ENCODE measurements at regions not wholly inside any gene's neighbourhood (a gene's known extent, or its start where the extent isn't known, plus 50 kb on each side); places are given as distances from the start of the nearest gene placed in this dataset.

DNA sequence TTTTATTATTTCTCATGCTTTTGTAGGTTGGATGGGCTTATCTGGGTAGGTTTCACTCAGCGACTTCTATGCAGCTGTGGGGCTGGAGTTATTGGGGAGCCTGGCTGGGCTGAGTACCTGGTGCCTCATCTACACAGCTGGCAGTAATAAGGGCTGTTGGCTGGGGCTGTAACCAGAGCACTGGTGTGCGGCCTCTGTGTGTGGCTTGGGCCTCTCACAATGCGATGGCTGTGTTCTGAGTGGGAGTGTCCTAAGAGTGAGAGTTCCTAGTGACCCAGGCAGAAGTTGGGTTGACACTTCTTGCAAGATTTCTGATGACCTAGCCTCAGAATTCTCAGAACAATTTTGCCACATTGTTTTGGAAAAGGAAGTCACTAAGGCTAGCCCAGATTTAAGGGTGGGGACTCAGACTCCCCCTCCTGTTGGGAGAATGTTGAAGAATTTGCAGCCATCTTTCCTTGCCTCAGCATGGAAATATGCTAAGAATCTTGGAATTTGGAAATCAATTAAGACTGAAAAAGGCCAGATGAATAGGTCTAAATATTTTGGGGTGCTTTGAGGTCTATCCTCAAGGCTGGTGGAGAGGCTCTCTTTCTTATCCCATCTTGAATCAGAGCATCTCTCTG, 158.8 kb downstream of the SCP2D1 start:
- DNase-seq = no peak

DNA sequence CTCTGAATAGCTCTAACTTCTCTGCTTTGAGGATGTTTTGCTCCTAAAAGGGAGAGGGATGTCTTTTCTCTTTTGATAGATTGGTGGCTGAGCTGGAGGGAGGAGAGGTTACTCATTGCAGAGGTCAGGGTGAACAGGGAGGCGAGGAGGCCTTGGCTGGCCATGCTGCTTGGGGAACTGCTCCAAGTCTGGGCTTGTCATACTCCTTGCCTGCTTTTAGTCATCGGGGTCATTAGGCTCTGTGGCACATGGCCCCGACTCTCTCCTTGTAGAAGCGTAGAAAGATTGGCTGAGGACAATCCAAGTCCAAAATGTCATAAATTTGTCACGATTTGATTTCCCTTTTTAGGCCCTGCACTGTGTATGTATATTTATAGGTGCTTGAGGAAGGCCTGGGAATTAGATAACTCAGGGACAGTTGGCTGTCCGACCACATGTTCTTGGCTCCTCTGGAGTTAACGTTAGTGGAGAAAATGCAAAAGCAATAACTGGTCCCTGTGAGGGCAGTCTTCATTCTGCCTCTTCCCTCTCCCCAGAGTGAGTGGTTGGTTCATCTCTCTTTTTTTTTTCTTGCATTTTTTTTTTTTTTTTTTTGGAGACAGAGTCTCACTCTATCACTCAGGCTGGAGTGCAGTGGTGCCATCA, 160.1 kb downstream of the SCP2D1 start:
- DNase-seq = no peak

DNA sequence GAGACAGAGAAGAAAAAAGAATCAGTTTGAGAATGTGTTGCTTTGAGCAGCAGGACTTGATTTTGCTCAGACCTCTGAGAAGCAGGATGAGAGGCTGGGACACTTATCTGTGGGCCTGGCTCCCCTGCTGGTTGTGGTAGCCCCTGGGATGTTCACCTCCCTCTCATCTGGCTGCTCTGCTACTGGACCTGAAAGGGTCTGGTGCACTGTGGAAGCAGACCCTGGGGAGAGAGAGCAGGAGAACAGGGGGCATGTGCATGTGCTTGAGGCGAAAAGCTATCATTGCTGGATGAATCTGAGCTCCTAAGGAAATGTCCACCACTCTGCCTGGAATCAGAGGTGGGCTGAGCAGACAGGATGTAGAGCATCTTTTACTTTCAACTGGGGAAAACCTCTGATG, 161.1 kb downstream of the SCP2D1 start:
- DNase-seq = no peak

DNA sequence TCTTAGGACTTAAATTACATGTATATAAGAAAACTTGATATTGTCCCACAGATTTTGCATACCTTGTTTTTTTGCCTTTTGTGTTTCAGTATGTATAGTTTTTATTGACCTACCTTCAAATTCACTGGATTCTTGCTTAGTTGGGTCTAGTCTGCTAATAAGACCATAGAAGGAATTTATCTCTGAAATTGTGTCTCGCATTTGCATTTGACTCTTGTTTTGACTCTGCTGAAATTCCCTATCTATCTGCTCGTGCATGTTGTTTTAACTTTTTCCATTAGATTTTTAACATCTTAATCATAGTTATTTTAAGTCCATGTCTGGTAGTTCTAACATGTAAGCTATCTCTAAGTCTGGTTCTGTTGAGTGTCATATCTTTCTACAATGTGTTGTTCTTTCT, 163.9 kb downstream of the SCP2D1 start:
- DNase-seq = no peak

DNA sequence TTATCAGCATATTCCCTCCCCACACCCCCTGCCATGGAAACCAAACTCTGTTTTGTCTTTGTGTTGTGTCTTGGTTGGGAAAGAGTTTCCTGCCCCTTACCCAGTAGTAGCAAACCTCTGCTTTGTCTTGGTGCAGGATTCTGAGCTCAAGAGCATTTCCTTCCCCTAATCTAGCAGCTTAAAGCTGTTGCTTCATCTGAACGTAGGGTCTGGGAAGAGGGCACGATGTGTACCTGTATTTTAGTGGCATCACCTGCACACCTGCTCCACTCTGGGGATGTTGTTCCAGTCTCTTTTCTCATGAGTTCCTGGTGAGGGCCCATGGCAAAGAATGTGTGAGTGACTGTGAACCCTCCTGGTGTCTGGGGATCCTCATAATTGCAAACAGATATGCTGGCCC, 164.7 kb downstream of the SCP2D1 start:
- DNase-seq = no peak

DNA sequence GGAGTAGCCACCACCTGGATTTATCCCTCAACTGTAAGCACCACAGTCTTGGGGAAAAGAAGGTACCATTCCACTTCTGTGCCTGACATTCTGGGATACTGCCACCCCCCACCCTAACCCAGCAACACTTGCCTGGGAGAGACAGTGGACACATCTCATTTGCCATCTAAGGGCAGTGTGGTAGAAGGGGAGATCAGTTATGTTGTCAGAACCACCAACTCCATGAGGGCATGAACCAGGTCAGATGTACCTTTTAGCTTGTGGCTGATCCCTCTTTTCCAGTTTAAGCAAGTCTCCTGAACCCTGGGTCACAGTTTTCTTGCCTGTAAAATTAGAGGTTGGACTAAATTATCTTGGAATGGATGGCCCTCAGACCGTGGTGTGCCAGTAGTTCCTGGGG, 165.5 kb downstream of the SCP2D1 start:
- no peak for DNase-seq

DNA sequence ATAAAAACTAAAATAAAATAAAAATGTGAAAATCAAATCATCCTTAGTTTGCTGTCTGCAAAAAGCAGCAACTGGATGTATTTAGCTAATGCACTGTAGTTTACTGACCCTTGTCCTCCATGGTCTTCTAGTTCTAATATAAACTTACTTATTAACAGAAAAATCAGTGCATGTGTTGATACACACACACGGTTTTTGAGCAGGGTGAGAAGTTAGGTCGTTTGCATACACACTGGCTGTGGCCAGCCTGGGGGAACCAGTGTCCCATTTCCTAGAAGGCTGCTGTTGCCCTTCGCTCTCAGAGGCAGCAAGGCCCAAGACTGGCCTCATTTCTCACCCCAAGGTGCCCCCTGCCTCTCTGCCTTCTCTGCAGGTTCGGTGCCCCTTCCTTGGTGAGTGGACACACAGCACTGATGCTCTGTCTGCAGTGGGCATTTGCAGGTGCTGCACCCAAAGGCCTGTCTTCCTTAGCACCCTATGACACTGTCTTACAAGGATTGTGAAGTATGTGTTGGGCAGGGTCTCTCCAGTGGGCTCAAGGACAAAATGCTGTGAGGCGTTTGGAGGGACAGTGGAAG, 168.5 kb downstream of the SCP2D1 start:
- no peak for DNase-seq

DNA sequence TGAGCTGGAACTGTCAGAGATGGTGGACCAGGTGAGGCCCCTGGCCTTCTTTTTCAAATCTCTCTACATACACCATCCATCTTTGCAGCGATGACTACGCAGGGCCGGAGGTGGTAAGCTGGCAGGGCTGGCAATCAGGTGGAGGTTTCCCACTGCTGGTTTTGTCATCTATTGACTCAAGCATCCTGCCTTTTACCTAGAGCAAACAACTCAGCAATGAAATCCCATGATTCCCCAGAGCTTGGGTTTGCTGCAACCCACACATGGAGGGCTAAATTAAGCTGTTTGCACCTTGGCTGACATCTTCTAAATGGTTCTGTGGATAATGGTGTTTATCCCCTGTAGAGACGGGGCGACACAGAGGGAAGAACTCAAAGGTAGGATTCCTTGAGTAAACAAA, 170.2 kb downstream of the SCP2D1 start:
- DNase-seq = peak; percentile 63

DNA sequence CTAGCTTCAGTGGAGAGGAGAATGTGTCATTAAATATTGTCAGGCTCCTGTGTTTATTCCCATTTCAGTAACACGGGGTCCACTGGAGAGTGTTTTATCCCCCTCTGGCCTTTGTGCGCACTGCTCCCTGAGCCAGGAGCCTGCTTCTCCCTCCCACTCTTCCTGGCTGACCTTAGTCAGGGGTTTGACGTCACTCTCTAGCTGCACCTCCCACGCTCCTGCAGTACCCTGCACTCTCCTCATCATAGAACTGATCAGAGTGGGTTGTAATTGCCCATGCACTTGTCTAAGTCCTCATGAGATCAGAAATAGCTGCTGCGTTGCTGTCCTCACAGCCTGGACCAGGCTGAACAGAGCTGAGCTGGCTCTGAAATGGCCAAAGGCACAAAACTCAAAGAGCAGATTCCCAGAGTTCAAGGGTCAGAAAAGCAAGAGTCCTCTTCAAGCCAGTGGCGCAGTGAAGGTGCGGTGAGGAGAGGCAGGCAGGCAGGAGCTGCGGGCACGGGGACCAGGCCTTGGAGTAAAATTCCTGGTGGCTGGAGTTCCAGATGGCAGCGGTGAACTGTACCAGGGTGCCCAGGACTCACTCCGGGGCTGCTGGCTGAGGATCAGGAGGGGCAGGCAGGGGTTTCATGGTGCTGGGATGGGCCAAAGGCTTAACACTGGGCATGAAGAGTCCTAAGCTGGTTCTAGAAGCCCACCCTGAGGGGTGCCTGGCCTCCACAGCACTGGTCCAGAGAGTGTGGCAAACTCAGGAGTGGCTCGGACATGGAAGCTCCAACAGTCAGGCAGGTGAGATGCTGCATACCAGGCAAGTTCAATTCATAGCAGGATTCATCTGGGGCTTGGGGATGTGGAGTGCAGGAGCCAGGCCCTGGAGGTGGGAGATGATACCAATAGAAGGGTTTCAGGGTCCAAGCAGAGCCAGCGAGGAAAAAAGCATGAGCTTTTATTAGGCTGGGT, 170.9 kb downstream of the SCP2D1 start:
- peak; percentile 55 for DNase-seq

DNA sequence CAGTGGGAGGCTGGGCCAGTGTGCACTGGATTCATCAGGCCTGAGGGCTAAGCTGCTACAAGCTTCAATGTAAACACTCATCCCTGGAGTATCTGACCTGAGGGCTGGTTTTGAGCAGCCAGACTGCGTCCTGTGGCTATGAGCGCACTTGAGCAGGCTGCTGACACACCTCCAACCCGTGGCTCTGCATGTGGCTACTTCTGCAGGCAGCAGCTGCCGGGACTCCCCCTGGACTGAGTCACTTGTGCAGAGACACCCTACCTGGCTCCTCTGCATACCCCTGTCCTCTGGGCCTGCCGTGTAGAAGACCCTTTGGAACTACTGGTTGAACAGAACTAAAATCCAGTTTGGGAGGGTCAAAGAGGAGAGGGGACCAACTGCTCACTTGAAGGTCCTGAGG, 172.0 kb downstream of the SCP2D1 start:
- no peak for DNase-seq

DNA sequence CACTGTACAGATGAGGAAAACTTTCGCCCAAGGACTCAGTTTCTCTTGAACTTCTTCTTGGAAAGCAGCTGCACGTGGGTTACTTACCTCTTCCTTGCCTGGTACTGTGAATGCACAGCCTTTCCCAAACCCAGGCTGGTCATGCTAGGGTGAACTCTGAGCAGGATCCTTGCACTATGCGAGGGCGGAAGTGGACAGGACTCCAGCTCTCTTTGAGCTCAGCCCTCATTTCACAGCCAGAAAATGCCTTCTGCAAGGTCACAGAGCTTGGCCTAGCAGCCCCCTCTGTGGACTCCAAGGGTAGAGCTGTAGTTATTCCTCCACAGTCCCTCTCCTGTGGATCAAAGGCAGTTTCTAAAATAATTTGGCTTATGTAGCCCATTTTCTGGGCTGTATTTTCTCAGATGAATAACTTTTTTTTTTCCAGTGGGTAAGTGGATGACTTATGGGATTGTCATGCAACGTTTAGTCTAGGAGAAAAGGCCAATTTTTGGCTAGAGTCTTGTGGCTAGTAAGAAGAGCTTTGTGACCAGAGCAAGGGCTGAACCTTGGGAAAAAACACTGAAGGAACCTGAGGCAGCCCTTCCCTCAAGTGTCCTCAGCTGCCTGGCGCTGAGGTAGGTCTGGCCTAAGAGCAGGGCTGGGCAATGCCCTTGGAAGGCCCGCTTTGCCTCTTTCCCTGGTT, 172.7 kb downstream of the SCP2D1 start:
- no peak for DNase-seq

DNA sequence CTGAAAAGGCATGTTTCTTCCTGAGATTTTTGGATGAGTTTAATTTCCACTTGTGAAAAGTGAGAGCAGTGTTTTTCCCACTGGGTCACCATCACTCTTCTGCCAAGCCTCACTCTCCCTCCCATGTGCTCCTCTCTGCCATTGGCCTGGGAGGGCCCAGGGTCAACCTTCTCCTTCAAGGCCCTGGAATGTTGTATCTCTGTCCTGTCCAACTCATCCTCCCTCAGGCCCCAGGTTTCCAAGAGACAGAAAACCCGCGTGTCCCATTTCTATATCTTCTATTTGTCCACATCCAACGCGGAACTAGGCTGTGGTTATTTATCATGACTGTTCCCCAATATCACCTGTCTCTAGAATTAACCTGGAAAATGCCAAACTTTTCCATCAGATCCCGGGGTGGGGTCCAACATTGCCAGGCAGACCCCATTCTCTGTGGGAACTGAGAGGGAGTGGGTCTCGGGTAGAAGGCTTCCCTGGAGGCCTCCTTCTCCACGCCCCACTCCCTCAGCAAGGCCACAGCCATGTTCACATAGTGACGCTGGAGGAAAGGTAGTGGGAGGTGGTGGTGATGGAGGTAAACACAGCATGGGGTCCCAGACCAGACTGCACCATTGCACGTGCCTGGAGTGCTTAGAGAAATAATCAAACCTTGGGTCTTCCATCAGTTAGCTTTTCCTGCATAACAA, 173.5 kb downstream of the SCP2D1 start:
- no peak for DNase-seq

DNA sequence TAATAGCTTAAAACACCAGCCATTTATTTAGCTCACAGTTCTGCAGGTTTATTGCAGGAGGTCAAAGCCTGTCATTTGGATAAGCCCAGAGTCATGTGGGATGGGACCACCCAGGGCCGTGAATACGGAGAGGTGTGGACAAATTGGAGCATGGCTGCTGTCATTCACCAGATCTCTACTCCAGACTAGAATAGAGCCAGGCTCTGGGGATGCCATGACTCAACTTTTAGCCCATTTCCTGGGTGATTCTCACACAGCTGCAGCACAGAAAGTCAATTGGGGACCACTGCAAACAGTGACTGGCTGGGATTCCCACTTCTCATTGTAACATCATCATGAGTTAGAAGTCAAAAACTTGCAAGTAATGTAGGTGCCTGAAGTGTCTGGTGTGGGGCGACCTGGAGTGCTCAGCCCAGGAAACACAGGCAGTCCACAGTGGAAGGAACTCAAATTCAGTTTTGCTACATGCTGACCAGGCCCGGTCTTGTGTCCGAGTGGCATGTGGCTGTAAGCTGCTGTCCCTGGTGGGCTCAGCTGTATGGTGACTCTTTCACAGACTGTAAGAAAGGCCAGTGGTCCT, 174.3 kb downstream of the SCP2D1 start:
- DNase-seq = no peak

DNA sequence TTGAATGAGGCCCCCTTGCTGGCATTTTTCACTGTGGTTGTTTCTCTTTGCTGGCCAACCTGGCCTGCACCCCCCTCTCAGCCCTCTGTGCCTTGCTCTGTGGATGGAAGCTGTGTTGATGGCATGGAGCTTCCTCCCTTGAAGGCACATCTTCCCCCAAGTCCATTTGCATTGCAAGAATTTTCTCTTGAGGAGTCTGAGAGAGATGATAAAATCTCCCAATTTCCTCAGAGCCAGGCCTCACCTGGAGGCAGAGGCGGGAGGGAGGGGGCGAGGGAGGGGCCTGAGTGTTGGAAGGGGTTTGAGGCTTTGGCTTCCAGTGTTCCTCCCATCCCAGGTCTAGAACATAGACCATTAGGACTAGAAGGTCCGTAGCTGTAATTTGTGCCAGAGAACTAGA, 175.1 kb downstream of the SCP2D1 start:
- DNase-seq = no peak

DNA sequence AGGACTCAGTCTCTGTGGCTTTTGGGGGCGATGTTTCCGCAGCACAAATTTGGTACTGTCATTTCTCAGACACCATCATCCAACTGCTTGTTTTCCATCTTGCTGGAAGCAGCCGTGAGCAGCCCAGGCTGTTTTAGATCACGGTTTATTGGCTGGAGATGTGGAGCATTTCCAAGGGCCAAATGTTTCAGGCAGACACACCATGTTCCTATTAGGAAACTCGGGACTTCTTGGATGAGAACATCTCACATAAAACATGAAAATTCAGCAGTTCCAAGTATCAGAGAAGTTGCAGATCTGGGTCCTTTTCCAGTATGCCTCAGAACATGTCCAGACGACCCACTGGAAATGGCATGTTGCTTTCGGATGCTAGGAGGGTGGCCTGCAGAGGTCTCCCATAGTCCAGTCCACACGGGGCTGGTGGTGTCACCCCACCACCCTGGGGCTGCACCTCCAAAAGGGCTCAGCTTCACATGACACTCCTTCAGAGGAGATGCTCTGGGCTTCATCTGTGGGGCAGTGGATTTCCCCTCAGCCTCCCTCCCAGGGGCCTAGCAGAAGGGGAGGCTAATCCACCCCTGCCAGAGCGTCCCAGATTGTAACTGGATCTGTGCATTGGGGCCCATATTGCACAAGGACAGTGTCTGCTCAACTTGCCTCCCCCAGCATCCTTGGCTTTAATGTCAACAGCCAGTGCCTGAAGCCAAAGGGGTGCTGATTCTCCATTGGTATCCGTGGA, 176.3 kb downstream of the SCP2D1 start:
- no peak for DNase-seq

DNA sequence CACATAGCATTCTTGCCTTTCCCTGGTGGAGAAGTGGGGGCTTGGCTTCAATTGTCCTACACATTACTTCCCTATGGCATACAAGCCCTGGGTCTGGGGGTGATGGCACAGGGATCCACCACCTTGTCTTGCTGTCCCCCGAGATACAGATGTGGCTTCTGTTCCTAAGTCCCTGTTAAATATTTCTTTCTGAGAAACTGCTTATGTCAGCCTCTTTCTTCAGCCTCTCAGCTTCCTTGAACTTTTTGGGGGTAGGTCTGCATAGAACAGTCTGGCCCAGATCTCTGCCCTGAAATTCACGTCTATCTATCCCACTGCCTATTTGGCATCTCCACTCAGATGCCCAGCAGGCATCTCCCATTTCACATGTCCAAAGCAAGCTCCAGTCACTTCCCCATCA, 177.4 kb downstream of the SCP2D1 start:
- no peak for DNase-seq

DNA sequence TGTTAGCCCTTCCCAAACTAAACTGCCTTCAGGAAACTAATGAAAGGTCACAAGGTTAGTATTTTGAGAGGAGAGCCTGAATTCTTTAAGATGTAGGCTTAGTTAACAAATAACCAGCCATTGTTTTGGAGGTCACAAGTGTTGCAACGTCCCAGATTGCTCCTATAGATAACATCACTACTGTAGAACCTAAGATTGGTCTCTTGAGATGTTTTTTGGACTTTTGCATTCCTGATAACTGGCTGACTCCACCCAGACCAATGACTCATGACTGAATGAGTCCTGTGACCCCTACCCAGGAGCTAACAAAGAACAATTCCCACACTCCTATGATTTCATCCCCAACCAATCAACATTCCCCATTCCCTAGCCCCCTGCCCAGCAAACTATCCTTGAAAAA, 178.8 kb downstream of the SCP2D1 start:
- no peak for DNase-seq

DNA sequence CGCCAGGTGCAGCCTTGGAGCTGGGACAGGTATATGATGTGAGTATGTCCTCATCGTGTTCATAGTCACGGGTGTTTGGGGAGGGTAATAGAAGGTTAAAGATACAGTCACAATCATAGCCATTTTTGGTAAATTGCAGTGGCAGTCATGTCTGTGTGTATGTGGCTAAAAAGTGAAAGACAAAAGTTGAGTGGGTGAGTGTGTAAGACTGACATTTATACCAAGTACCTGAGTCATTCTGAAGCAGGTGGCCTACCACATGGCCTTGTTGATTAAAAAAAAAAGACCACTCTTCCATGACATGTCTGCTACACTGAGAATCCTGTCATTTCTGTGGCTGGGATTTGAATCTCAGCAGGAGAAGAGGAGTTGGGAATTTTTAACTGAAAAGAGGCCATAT, 181.9 kb downstream of the SCP2D1 start:
- no peak for DNase-seq

DNA sequence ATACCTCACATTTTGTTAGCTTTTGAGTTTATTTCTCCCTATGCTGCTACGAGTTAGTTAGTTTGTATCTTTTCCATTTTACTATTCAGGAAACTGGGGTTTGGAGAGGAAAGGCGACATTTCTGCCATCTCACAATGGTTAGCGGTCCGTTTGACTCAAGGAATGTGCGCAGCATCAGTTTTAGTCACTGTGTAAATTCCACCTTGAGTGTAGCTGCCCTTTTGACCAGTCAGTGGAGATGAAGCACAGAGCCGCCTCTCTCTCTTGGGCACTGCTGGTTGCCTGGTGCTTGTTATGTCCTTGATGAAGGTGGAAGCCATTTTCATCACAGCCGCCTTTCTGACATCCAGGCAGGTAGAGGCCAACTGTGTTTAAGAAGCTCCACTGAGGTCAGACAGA, 185.5 kb downstream of the SCP2D1 start:
- no peak for DNase-seq

DNA sequence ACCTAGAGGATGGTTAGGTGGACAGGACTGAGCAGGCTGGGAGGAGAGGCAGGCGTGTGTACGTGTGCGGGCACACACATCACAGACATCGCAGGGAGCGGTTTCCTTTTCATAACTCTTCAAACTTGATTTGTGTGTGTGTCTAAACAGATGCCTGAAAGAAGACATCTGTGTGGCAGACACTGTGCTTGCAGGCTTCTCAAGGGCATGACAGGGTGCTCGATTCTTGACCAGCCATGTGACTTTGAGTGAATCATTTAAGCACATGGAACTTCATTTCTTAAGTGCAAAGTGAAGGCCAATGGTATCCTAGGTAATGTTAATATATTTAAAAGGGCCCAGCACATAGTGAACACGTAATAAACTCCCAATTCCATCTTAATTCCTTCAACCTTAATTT, 186.5 kb downstream of the SCP2D1 start:
- no peak for DNase-seq

DNA sequence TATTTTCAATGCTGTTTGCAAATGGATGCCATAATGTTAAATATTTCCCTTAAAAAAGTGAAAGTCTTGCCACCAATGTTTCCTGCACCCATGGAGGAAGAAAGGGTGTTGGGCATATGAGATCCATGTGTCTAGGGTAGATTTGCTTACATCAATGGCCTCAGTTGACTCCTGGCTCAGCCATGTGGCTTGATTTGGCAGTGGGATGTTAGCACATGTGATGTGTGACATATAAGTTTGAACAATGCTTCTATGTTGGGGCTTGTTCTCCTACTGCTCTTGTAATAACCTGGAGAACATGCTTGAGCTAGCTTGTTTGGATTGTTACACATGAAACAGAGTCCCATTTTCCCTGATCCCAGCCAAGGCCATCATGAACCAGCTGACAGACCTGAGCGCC, 187.6 kb downstream of the SCP2D1 start:
- DNase-seq = no peak

All from NCI-H2029 (cell line).